ENCODE measurements at regions not wholly inside any gene's neighbourhood (a gene's known extent, or its start where the extent isn't known, plus 50 kb on each side); places are given as distances from the start of the nearest gene placed in this dataset.

- no peaks in the 10 kb centered on the region for H3K4me1 Mint-ChIP-seq (ENCODE audit: low read depth)
- no peaks in the 10 kb centered on the region for H3K9me3 Mint-ChIP-seq
- no peak overlapping the region for H3K27ac Mint-ChIP-seq
- no peaks in the 10 kb centered on the region for H3K36me3 Mint-ChIP-seq (ENCODE audit: low read depth)
- H3K27me3 Mint-ChIP-seq: no peaks in the 10 kb centered on the region
- intact Hi-C loops (cut with micrococcal nuclease): no loop called here
- no peak overlapping the region for H3K4me3 Mint-ChIP-seq
These were observed 212.6 kb upstream of the NAV2 start for GRCh38 chr11:19499999-19500398.

- intact Hi-C loops (cut with micrococcal nuclease): no loop called here
- H3K9me3 Mint-ChIP-seq: no peaks in the 10 kb centered on the region
- H3K27ac Mint-ChIP-seq: no peak overlapping the region
- no peaks in the 10 kb centered on the region for H3K27me3 Mint-ChIP-seq
- no peaks in the 10 kb centered on the region for H3K4me1 Mint-ChIP-seq (ENCODE audit: low read depth)
- no peaks in the 10 kb centered on the region for H3K36me3 Mint-ChIP-seq (ENCODE audit: low read depth)
- no peak overlapping the region for H3K4me3 Mint-ChIP-seq
These were observed 213.5 kb upstream of the NAV2 start for GRCh38 chr11:19499026-19499669.

GRCh38 chr11:19493446-19494213, 219.0 kb upstream of the NAV2 start:
- intact Hi-C loops (cut with micrococcal nuclease): no loop called here
- H3K27ac Mint-ChIP-seq: no peak overlapping the region
- H3K36me3 Mint-ChIP-seq (ENCODE audit: low read depth): no peaks in the 10 kb centered on the region
- H3K9me3 Mint-ChIP-seq: no peaks in the 10 kb centered on the region
- no peak overlapping the region for H3K4me3 Mint-ChIP-seq
- H3K27me3 Mint-ChIP-seq: peaks cover 4% of the 10 kb centered on the region
- no peaks in the 10 kb centered on the region for H3K4me1 Mint-ChIP-seq (ENCODE audit: low read depth)

GRCh38 chr11:19482319-19483100, 230.1 kb upstream of the NAV2 start:
- Mint-ChIP-seq H3K9me3 (no peaks in the 10 kb centered on the region), H3K27ac (no peak overlapping the region), H3K36me3 (ENCODE audit: low read depth) (no peaks in the 10 kb centered on the region), H3K4me1 (ENCODE audit: low read depth) (no peaks in the 10 kb centered on the region), H3K4me3 (no peak overlapping the region), H3K27me3 (peaks cover 4% of the 10 kb centered on the region)
- intact Hi-C loops (cut with micrococcal nuclease): no loop called here

GRCh38 chr11:19480540-19480939, 232.1 kb upstream of the NAV2 start:
- H3K9me3 Mint-ChIP-seq: no peaks in the 10 kb centered on the region
- H3K36me3 Mint-ChIP-seq (ENCODE audit: low read depth): no peaks in the 10 kb centered on the region
- no peak overlapping the region for H3K27ac Mint-ChIP-seq
- H3K27me3 Mint-ChIP-seq: peaks cover 4% of the 10 kb centered on the region
- no peaks in the 10 kb centered on the region for H3K4me1 Mint-ChIP-seq (ENCODE audit: low read depth)
- no peak overlapping the region for H3K4me3 Mint-ChIP-seq
- intact Hi-C loops (cut with micrococcal nuclease): no loop called here

GRCh38 chr11:19478891-19479290, 233.7 kb upstream of the NAV2 start:
- Mint-ChIP-seq H3K4me3 (no peak overlapping the region), H3K9me3 (no peaks in the 10 kb centered on the region)

GRCh38 chr11:19474954-19475721, 234.4 kb upstream of the E2F8 start:
- Mint-ChIP-seq H3K27me3 (peaks cover 8% of the 10 kb centered on the region), H3K9me3 (no peaks in the 10 kb centered on the region), H3K27ac (no peak overlapping the region), H3K4me3 (no peak overlapping the region), H3K4me1 (ENCODE audit: low read depth) (no peaks in the 10 kb centered on the region), H3K36me3 (ENCODE audit: low read depth) (no peaks in the 10 kb centered on the region)
- intact Hi-C loops (cut with micrococcal nuclease): no loop called here

More at GRCh38 chr11:19478891-19479290, 233.7 kb upstream of the NAV2 start:
- Mint-ChIP-seq H3K27ac (no peak overlapping the region), H3K27me3 (peaks cover 4% of the 10 kb centered on the region), H3K36me3 (ENCODE audit: low read depth) (no peaks in the 10 kb centered on the region), H3K4me1 (ENCODE audit: low read depth) (no peaks in the 10 kb centered on the region)
- intact Hi-C loops (cut with micrococcal nuclease): no loop called here

GRCh38 chr11:19474211-19474610, 233.5 kb upstream of the E2F8 start:
- peaks cover 9% of the 10 kb centered on the region for H3K27me3 Mint-ChIP-seq
- H3K9me3 Mint-ChIP-seq: no peaks in the 10 kb centered on the region
- intact Hi-C loops (cut with micrococcal nuclease): no loop called here

GRCh38 chr11:19472679-19473078, 231.9 kb upstream of the E2F8 start:
- Mint-ChIP-seq H3K27ac (no peak overlapping the region), H3K36me3 (ENCODE audit: low read depth) (no peaks in the 10 kb centered on the region), H3K4me3 (no peak overlapping the region), H3K9me3 (no peaks in the 10 kb centered on the region), H3K4me1 (ENCODE audit: low read depth) (no peaks in the 10 kb centered on the region), H3K27me3 (peaks cover 7% of the 10 kb centered on the region)
- intact Hi-C loops (cut with micrococcal nuclease): no loop called here

More at GRCh38 chr11:19474211-19474610, 233.5 kb upstream of the E2F8 start:
- no peaks in the 10 kb centered on the region for H3K4me1 Mint-ChIP-seq (ENCODE audit: low read depth)
- H3K36me3 Mint-ChIP-seq (ENCODE audit: low read depth): no peaks in the 10 kb centered on the region
- H3K4me3 Mint-ChIP-seq: no peak overlapping the region
- no peak overlapping the region for H3K27ac Mint-ChIP-seq

GRCh38 chr11:19467904-19468303, 227.2 kb upstream of the E2F8 start:
- Mint-ChIP-seq H3K9me3 (no peaks in the 10 kb centered on the region), H3K36me3 (ENCODE audit: low read depth) (no peaks in the 10 kb centered on the region), H3K27ac (no peak overlapping the region), H3K27me3 (peaks cover 9% of the 10 kb centered on the region), H3K4me3 (no peak overlapping the region), H3K4me1 (ENCODE audit: low read depth) (no peaks in the 10 kb centered on the region)
- intact Hi-C loops (cut with micrococcal nuclease): no loop called here

GRCh38 chr11:19466314-19466713, 225.6 kb upstream of the E2F8 start:
- no peak overlapping the region for H3K4me3 Mint-ChIP-seq
- no peaks in the 10 kb centered on the region for H3K4me1 Mint-ChIP-seq (ENCODE audit: low read depth)
- no peak overlapping the region for H3K27ac Mint-ChIP-seq
- peaks cover 5% of the 10 kb centered on the region for H3K27me3 Mint-ChIP-seq
- intact Hi-C loops (cut with micrococcal nuclease): no loop called here
- H3K9me3 Mint-ChIP-seq: no peaks in the 10 kb centered on the region
- H3K36me3 Mint-ChIP-seq (ENCODE audit: low read depth): no peaks in the 10 kb centered on the region

GRCh38 chr11:19463976-19464375, 223.2 kb upstream of the E2F8 start:
- Mint-ChIP-seq H3K9me3 (no peaks in the 10 kb centered on the region), H3K4me1 (ENCODE audit: low read depth) (no peaks in the 10 kb centered on the region), H3K27me3 (peaks cover 4% of the 10 kb centered on the region), H3K27ac (no peak overlapping the region), H3K4me3 (no peak overlapping the region), H3K36me3 (ENCODE audit: low read depth) (no peaks in the 10 kb centered on the region)
- intact Hi-C loops (cut with micrococcal nuclease): no loop called here

GRCh38 chr11:19460718-19461405, 220.1 kb upstream of the E2F8 start:
- no peak overlapping the region for H3K27ac Mint-ChIP-seq
- no peak overlapping the region for H3K4me3 Mint-ChIP-seq
- peaks cover 1% of the 10 kb centered on the region for H3K27me3 Mint-ChIP-seq
- H3K36me3 Mint-ChIP-seq (ENCODE audit: low read depth): no peaks in the 10 kb centered on the region
- intact Hi-C loops (cut with micrococcal nuclease): no loop called here
- no peaks in the 10 kb centered on the region for H3K9me3 Mint-ChIP-seq
- H3K4me1 Mint-ChIP-seq (ENCODE audit: low read depth): no peaks in the 10 kb centered on the region

All from dendritic cell treated with granulocyte-macrophage colony-stimulating factor and Interleukin-4, amounts not matched to agents 40 ng/mL and 50 ng/mL, for 4 days (primary cell).